ENCODE measurements at regions not wholly inside any gene's neighbourhood (a gene's known extent, or its start where the extent isn't known, plus 50 kb on each side); places are given as distances from the start of the nearest gene placed in this dataset.
A peak's percentile ranks its signal among the peaks of the same experiment; 100 is the strongest.

GRCh38 chr5:3364433-3364832 lies 231.2 kb upstream of the IRX1 start:
- H3K9me3 ChIP-seq: no peaks in the 10 kb centered on the region
- H3K4me1 ChIP-seq: no peaks in the 10 kb centered on the region
- H3K36me3 ChIP-seq: no peaks in the 10 kb centered on the region
- intact Hi-C loops (cut with DNase I): no loop called here
- TF ChIP-seq CTCF (IDR thresholded peaks at IDR 0.05): no peak
- H3K27ac ChIP-seq: no peak overlapping the region
- no peak overlapping the region for H3K4me3 ChIP-seq
- no peak for DNase-seq (ENCODE audit: low spot score in 2 of 2)
- no peaks in the 10 kb centered on the region for H3K27me3 ChIP-seq

GRCh38 chr5:3362606-3362910 lies 233.1 kb upstream of the IRX1 start:
- no peak for DNase-seq (ENCODE audit: low spot score in 2 of 2)
- no peak overlapping the region for H3K4me3 ChIP-seq
- H3K27ac ChIP-seq: no peak overlapping the region
- H3K36me3 ChIP-seq: no peaks in the 10 kb centered on the region
- no peak for TF ChIP-seq CTCF (IDR thresholded peaks at IDR 0.05)
- H3K27me3 ChIP-seq: no peaks in the 10 kb centered on the region
- no peaks in the 10 kb centered on the region for H3K9me3 ChIP-seq
- H3K4me1 ChIP-seq: no peaks in the 10 kb centered on the region
- intact Hi-C loops (cut with DNase I): no loop called here

GRCh38 chr5:3361811-3362605 lies 233.6 kb upstream of the IRX1 start:
- Histone ChIP-seq H3K4me1 (no peaks in the 10 kb centered on the region), H3K36me3 (no peaks in the 10 kb centered on the region), H3K9me3 (no peaks in the 10 kb centered on the region), H3K27me3 (no peaks in the 10 kb centered on the region), H3K4me3 (no peak overlapping the region), H3K27ac (no peak overlapping the region)
- no peak for TF ChIP-seq CTCF (IDR thresholded peaks at IDR 0.05)
- peak in 1 of 2 donors; percentile 31 for DNase-seq (ENCODE audit: low spot score in 2 of 2)
- intact Hi-C loops (cut with DNase I): no loop called here

GRCh38 chr5:3359642-3360041 lies 236.0 kb upstream of the IRX1 start:
- H3K27ac ChIP-seq: no peak overlapping the region
- H3K9me3 ChIP-seq: no peaks in the 10 kb centered on the region
- TF ChIP-seq CTCF (IDR thresholded peaks at IDR 0.05): no peak
- no peak overlapping the region for H3K4me3 ChIP-seq
- H3K27me3 ChIP-seq: no peaks in the 10 kb centered on the region
- DNase-seq (ENCODE audit: low spot score in 2 of 2): no peak
- intact Hi-C loops (cut with DNase I): no loop called here
- H3K4me1 ChIP-seq: no peaks in the 10 kb centered on the region
- H3K36me3 ChIP-seq: no peaks in the 10 kb centered on the region

GRCh38 chr5:3357291-3357690 lies 238.3 kb upstream of the IRX1 start:
- no peak for TF ChIP-seq CTCF (IDR thresholded peaks at IDR 0.05)
- intact Hi-C loops (cut with DNase I): no loop called here
- H3K4me1 ChIP-seq: no peaks in the 10 kb centered on the region
- peak in 1 of 2 donors; percentile 15 for DNase-seq (ENCODE audit: low spot score in 2 of 2)
- no peaks in the 10 kb centered on the region for H3K27me3 ChIP-seq
- H3K27ac ChIP-seq: no peak overlapping the region
- no peaks in the 10 kb centered on the region for H3K9me3 ChIP-seq
- H3K4me3 ChIP-seq: no peak overlapping the region
- H3K36me3 ChIP-seq: no peaks in the 10 kb centered on the region

GRCh38 chr5:3356016-3356415 lies 239.6 kb upstream of the IRX1 start:
- no peak overlapping the region for H3K27ac ChIP-seq
- H3K36me3 ChIP-seq: no peaks in the 10 kb centered on the region
- intact Hi-C loops (cut with DNase I): no loop called here
- no peak overlapping the region for H3K4me3 ChIP-seq
- no peak for TF ChIP-seq CTCF (IDR thresholded peaks at IDR 0.05)
- peak in 1 of 2 donors; percentile 19 for DNase-seq (ENCODE audit: low spot score in 2 of 2)
- no peaks in the 10 kb centered on the region for H3K9me3 ChIP-seq
- H3K4me1 ChIP-seq: no peaks in the 10 kb centered on the region
- H3K27me3 ChIP-seq: no peaks in the 10 kb centered on the region

Data from ascending aorta (tissue), 2 donors.